Activated CD8-positive, alpha-beta memory T cell treated with anti-CD3 and anti-CD28 coated beads for 24 hours (primary cell): ENCODE measurements at regions not wholly inside any gene's neighbourhood (a gene's known extent, or its start where the extent isn't known, plus 50 kb on each side); places are given as distances from the start of the nearest gene placed in this dataset.

Source experiments
- DNase-seq: peaks from one replicate; pipeline ENCODE4 v3.0.0-alpha.2; 2020

DNA sequence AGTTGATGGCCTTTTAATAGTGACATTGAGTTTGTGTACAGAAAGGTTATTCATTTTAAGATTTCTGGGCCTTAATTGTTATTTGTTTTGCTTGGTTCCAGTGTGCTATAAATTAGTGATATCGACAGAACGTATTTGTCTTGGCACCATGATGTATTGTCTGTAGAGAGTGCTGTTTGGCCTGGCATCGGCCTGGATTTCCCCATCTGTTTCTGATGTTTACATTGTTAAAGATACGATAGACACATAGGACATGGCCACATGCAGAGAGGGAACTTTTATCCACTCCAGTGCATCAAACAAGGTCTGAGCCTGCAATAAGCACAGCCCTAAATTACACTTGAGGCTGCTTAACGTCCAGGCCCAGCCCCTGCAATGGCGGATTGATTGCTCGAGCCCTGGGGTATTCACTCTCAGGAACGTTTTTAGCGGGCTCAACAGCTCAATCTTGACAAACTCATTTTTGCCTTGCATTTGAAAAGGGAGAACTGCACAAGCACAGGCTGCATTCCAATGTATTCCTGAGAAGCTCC, 144.7 kb downstream of the SLC4A3 start:
- DNase-seq, result no peak

DNA sequence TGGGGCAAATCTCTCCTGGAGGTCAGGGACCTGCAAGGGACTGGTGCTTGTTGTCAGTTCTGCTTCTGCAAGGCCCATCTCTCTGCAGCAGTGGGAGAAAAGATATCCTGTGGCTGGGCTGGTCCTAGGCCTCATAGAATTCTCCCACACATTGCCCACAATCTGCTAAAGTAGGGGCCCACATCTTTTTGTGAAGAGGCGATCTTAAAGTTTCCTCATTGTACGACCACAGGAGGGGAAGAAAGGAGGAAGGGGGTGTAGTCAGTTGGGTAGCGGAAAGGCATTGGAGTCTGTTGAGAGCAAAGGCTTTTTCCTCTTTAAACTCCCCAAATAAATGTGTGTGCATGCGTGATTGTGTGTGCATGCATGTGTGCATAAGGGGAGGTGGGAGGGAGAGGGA, 145.3 kb downstream of the SLC4A3 start:
- DNase-seq, result no peak

- no peak for DNase-seq
Observed at GRCh38 chr2:219775506-219775905, 148.1 kb downstream of the SLC4A3 start.

DNA sequence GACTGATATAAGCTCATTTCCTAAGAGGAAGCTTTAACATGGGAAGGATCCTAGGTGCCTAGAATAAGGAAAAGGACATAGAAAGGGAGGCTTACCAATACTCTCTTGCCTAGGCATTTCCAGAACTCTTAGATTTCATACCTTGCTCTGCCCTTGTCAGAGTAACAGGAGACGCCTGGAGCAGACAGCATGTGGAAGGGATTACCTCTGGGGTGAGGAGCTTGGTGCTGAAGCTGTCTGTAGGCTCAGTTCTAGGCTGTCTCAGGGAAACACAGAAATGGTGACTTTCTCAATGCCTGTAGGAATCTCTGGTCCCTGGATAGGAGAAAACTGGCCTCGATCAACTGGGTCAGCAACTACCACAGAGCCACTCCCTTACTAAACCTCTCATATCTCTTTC, 150.0 kb downstream of the SLC4A3 start:
- DNase-seq, result no peak

GRCh38 chr2:219778189-219778588, 150.8 kb downstream of the SLC4A3 start:
- DNase-seq, result no peak

DNA sequence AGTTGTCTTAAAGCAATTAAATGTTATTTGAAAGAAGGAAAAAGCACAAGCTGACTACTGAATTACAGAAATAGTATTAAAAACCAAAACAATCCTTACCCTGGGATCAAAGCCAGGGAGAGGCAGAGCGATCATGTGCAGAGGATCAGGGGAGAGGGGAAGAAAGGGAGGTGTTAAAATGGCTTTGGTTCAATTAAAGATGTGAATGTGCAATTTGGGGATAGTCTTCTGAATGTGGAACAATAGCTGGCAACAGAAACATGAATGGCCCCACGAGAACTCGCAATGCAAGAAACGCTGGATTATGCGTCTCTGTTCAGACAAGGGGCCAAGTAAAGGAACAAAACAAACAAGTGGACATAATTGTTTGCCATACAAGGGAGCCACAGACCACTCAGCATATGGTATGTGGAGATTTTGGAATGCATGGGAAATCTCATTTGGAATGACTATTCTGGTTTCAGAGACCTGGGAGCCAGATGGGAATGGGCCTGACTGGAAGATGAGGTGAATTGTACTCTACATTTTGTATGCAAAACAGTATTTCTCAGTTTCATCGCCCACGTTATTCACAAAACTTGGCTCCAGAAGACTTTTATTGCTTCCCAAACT, 155.4 kb downstream of the SLC4A3 start:
- DNase-seq, result no peak

DNA sequence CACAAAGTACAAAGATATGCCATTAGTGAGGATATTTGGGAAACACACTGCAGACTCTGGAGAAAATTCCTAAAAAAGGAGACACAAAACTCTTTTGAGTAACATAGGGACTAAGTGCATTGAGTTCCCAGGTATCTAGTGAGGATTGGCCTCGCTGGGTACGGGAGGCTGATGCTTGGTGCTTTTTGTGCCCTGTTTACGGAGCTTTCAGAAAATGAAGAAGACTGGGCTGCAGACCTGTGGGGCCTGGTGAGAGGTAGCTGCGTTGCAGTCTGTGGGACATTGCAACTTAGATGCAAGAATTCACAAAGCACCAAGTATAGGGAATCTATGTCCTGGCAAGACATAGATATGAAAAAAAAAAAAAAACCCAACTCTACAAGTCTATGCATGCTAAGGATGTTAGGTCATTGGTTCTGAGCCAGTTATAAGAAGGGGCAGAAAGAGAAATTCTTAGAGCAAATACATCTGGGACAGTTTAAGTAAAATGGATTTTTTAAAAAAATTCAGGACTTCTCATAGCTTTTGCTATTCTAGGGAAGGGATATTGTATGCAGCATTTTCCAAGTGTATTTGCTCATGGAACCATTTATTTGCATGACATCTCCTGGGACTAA, 156.0 kb downstream of the SLC4A3 start:
- no peak for DNase-seq

GRCh38 chr2:219784178-219784577, 156.7 kb downstream of the SLC4A3 start:
- DNase-seq, result no peak

- no peak for DNase-seq
Observed at GRCh38 chr2:219789476-219789875, 162.0 kb downstream of the SLC4A3 start.

GRCh38 chr2:219792446-219792845, 165.0 kb downstream of the SLC4A3 start:
- no peak for DNase-seq

DNA sequence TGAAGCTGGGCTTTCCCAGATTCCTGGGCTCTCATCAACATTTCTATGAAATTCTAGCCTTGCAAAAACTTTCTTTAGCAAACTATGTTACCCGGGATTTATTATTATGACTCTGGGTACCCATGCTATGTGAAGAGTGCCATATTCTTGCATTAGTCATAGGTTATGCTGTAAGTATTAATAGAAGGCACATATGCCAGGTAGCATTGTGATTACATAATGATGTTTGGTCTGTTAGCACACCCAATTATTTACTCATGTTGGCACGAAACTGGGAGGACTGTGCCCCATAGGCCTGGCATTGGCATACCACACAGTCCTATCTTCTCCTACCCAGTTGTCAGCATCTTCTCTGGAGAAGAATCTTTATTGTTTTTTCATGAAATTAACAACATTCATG, 171.0 kb downstream of the SLC4A3 start:
- no peak for DNase-seq

DNA sequence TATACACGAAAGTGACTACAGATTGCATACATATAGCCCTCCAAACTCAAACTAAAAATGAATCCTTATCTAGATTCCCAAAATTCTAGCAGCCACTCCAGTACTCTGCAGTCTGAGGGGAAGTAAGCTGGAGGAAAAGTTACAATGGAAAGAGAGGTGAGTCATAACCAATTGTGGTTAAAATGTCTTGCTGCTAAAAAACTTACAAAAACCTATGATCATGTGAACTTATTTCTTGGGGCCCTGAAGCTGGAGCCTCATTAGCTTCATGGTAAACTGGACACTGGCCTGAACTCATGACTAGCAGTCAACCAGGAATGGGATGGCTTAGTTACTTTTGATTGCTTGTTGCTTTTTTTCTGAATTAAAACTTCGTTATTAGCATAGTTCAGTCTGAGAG, 175.9 kb downstream of the SLC4A3 start:
- DNase-seq, result no peak

- DNase-seq, result no peak
Observed at GRCh38 chr2:219810895-219811294, 183.5 kb downstream of the SLC4A3 start.

DNA sequence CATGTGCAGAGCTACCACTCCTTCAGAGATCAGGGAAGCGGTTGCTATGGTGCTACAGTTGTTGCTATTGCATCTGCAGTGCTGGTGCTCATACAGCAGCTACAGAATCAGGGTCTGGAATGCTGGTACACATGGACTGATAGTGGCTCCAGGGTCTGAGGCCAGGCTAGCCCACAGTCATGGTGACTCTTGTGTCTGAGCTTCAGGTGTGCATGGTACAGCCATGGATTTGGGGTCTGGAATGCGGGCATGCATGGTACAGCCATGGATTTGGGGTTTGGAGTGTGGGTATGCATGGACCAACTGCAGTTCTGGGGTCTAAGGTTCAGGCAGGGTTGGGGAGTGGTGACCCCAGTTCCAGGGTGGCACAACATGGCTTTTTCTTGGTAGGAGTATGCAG, 185.2 kb downstream of the SLC4A3 start:
- DNase-seq, result no peak

DNA sequence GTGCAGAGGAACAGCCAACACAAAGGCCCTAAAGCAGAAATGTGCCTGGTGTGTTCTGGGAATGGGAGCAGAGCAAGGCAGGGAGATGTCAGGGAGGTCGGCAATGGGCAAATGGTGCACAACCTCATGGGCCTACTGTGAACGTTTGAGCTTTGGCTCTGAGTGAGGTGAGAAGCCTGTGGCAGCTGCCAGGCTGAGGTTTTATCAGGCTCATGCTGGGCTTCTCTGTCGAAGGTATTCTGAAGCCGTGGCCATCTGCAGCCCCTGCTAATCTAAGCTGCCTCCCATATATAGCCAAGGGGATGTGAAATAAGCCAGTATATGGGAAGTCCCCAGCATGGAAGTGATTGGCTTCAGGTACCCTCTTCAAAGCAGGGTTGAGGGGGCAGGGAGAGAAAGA, 193.3 kb downstream of the SLC4A3 start:
- no peak for DNase-seq

DNA sequence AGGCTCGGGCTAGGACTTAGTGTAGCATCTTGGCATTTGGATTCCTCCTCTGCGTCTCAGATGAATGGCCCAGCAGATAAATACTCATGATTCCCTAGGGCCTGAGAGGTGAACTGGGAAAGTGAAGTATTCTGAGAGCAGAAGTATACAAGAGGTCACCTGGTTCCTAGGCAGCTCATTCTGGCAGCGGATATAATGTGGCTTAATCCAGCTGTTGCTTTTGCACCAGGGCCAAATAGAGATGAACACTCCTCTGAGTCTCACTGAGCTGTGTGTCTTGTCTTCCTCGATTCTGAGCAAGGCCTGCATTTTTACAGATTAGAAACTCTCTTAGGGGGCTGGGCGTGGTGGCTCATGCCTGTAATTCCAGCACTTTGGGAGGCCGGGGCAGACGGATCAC, 196.1 kb downstream of the SLC4A3 start:
- DNase-seq, result no peak

DNA sequence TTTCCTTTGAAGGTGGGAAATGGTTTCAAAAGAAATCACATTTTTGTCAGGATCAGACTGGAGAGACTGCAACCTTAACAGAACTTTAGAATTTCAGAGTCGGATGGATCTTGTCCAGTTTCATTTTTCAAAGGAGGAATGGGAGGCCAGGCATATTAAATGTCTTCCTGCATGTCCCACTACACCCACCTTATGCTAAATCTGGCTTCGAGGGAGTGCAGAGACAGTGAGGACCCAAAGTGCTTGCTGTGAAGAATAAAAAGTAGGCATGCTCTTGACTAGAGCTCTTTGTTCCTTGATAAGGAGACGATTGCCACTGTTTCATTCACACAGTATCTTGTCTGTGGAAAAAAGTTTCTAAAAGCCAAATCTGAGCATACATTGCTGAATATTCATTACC, 197.6 kb downstream of the SLC4A3 start:
- DNase-seq, result no peak

GRCh38 chr2:219828127-219828526, 200.7 kb downstream of the SLC4A3 start:
- DNase-seq, result no peak

- no peak for DNase-seq
Observed at GRCh38 chr2:219829667-219830352, 202.4 kb downstream of the SLC4A3 start.

DNA sequence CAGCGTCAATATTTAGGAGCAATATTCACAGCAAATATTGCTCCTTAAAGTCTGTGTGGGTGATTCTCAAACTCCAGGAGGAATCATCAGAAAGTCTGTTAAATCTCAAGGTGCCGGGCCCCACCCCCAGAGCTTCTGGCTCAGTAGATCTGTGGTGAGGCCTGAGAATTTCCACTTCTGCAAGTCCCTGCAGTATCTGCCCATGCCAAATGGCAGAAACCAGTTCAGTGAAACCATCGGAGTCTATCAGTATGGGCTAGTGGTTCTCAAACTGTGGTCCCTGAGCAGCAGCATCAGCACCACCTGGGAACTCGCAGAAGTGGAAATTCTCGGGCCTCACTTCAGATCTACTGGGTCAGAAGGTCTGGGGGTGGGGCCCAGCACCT, 202.9 kb downstream of the SLC4A3 start:
- no peak for DNase-seq

DNA sequence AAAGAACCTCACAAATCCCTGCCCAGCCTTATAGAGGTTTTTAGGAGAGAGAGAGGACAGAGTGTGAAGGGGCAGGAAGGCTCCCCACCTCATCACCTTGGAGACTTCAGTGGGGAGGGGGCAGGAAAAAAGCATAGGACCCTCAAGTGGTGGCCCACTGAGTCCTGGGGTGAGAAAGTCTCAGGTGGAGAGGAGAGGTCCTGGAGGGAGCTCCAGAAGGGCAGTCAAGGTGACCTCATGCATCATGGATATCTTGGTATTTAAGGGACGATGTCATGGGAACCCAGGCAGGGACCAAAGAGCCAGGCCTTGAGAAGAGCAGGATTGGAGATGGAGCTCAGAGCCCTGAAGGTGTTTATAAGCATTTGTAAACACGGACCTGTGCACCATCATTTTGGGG, 204.5 kb downstream of the SLC4A3 start:
- DNase-seq, result no peak

- DNase-seq, result no peak
Observed at GRCh38 chr2:219832904-219833303, 205.5 kb downstream of the SLC4A3 start.

- no peak for DNase-seq
Observed at GRCh38 chr2:219835493-219835892, 208.1 kb downstream of the SLC4A3 start.

DNA sequence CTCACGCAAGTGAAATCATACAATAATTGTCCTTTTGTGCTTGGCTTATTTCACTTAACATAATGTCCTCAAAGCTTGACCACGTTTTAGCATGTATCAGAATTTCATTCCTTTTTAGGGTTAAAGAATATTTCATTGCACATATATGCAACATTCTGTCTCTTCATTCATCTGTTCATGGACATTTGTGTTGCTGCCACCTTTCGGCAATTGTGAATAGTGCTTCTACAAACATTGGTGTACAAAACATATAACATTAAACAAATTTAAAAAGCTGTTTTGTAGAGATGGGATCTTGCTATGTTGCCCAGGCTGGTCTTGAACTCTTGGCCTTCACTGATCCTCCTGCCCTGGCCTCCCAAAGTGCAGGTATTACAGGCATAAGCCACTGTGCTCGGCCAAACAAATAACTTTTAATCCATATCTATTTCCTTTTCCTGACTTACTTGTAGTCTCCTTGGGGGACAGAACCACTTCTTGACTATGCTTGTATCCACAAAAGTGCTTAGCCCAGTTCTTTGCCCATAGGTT, 209.3 kb downstream of the SLC4A3 start:
- no peak for DNase-seq
